Gastroesophageal sphincter (tissue), 4 donors: ENCODE measurements at regions not wholly inside any gene's neighbourhood (a gene's known extent, or its start where the extent isn't known, plus 50 kb on each side); places are given as distances from the start of the nearest gene placed in this dataset.

Source experiments
- ATAC-seq: fragments of 150-250 bp; one replicate; pipeline ENCODE4 v1.9.1; 2016; ENCODE audit warnings: mild to moderate bottlenecking, moderate library complexity
- H3K27ac ChIP-seq, 4 donors: fragments of 200-600 bp; sonication (generic) in 3 of 4; 1 replicate in 3 of 4; 2 replicates in 1 of 4; pipeline ENCODE4 v1.5.1; 2016 to 2019
- H3K27me3 ChIP-seq: fragments of 200-600 bp; sonication (generic); one replicate; pipeline ENCODE4 v1.5.1; 2019
- H3K36me3 ChIP-seq, 2 donors: fragments of 200-600 bp; sonication (generic); one replicate each; pipeline ENCODE4 v1.5.1; 2019; ENCODE audit warnings: control low read depth in 1 of 2
- H3K4me1 ChIP-seq, 3 donors: fragments of 200-600 bp; sonication (generic); 1 replicate in 2 of 3; 2 replicates in 1 of 3; pipeline ENCODE4 v1.5.1; 2016 to 2019; ENCODE audit warnings: control low read depth in 2 of 3
- H3K4me3 ChIP-seq, 2 donors: fragments of 200-600 bp; sonication (generic); one replicate each; pipeline ENCODE4 v1.5.1; 2019; ENCODE audit warnings: mild to moderate bottlenecking in 1 of 2, moderate library complexity in 1 of 2
- H3K9me3 ChIP-seq, 3 donors: fragments of 200-600 bp; sonication (generic); one replicate each; pipeline ENCODE4 v1.5.1; 2017 to 2019; ENCODE audit warnings: control low read depth in 2 of 3
- CTCF ChIP-seq, 4 experiments: fragments of 200-600 bp in 2 of 4; fragments of 450-650 bp in 2 of 4; sonication (generic) in 1 of 4; IDR thresholded peaks; one replicate each; pipeline ENCODE4 v1.5.1; 2017 to 2019; ENCODE audit warnings: antibody characterized with exemption in 4 of 4, mild to moderate bottlenecking in 2 of 4, moderate library complexity in 2 of 4
- EP300 ChIP-seq: sonication (generic); formaldehyde crosslinking; IDR thresholded peaks from one replicate; pipeline ENCODE4 v1.6.1; 2017; ENCODE audit warnings: antibody characterized with exemption, mild to moderate bottlenecking
- POLR2A ChIP-seq, 2 donors: fragments of 450-650 bp; IDR thresholded peaks; one replicate each; pipeline ENCODE4 v1.6.1; 2017; ENCODE audit warnings: antibody characterized with exemption in 2 of 2, mild to moderate bottlenecking in 2 of 2, moderate library complexity in 1 of 2
- POLR2AphosphoS5 ChIP-seq: sonication (generic); formaldehyde crosslinking; IDR thresholded peaks from one replicate; pipeline ENCODE4 v1.6.1; 2017; ENCODE audit warnings: antibody characterized with exemption
- WGBS, 2 donors: methylation state at CpG; one replicate each; pipeline ENCODE4 v1.1.5; 2018; ENCODE audit warnings: low coverage in 1 of 2; 5-methylcytosine and 5-hydroxymethylcytosine counted together

GRCh38 chr15:92520914-92521623 is 127.4 kb downstream of the ST8SIA2 start:
- no peak overlapping the region for H3K27ac ChIP-seq
- ATAC-seq: no peak
- 73 to 100% methylated on average over 1 to 2 of the region's 2 CpGs for WGBS, 2 donors

DNA sequence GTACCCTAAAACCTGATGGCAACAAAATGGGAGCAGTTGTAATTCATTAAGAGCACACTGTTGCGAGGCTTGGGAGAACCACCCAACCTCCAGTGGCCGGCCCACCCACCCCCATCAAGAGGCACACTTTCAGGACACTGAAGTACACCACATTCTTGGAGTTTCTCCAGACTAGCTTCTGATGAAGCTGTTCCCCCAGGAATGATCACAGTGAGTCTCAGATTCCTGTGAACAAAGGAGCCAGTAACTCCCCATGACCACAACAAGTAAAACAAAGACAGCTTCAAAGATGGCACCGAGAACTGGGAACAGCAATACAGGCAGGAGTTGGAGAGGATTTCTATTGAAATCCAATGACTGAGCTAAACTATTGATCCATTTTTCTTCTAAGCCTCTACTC is 126.0 kb downstream of the ST8SIA2 start:
- WGBS, 2 donors: 90 to 100% methylated on average over 1 to 3 of the region's 3 CpGs
- H3K27me3 ChIP-seq: no peaks in the 10 kb centered on the region
- no peaks in the 10 kb centered on the region for H3K36me3 ChIP-seq
- TF ChIP-seq EP300 (no peak), CTCF (IDR thresholded peaks at IDR 0.05) (no peak), POLR2AphosphoS5 (no peak), POLR2A (IDR thresholded peaks at IDR 0.05) (no peak)
- H3K4me1 ChIP-seq: peaks cover 0 to 8% (median 0%) of the 10 kb centered on the region in 3 donors
- H3K9me3 ChIP-seq: no peaks in the 10 kb centered on the region
- no peak for ATAC-seq
- no peak overlapping the region for H3K4me3 ChIP-seq
- no peak overlapping the region for H3K27ac ChIP-seq

More at GRCh38 chr15:92520914-92521623, 127.4 kb downstream of the ST8SIA2 start:
- Histone ChIP-seq H3K36me3 (no peaks in the 10 kb centered on the region), H3K27me3 (no peaks in the 10 kb centered on the region), H3K9me3 (no peaks in the 10 kb centered on the region), H3K4me3 (no peak overlapping the region), H3K4me1 (peaks cover 0 to 15% (median 0%) of the 10 kb centered on the region in 3 donors)
- TF ChIP-seq CTCF (IDR thresholded peaks at IDR 0.05) (no peak), POLR2A (IDR thresholded peaks at IDR 0.05) (no peak), EP300 (no peak), POLR2AphosphoS5 (no peak)
